HepG2 (cell line): ENCODE measurements at regions not wholly inside any gene's neighbourhood (a gene's known extent, or its start where the extent isn't known, plus 50 kb on each side); places are given as distances from the start of the nearest gene placed in this dataset.
"Not testable (repeated sequence)": the region's sequence is repeated elsewhere in the genome, so short reads cannot be mapped to it uniquely, and the experiment has no call there.

Source experiments
- ATAC-seq: fragments of 200-7000 bp; cut with Tn5 transposase; 3 replicates; pipeline ENCODE4 v1.9.1; 2020; ENCODE audit warnings: mild to moderate bottlenecking, moderate library complexity
- BruUV-seq: library from RNA; stranded (reverse); fragments of 400-500 nt; replicated peaks from 2 replicates; lab custom pipeline; 2021; lab: Mats Ljungman, UMichigan
- CTCF ChIA-PET: fragments of 300-600 bp; formaldehyde crosslinking; extraction: SDS; loops from one replicate; lab custom pipeline; 2021; ENCODE audit warnings: low total read pairs, inconsistent platforms, low intra/inter-chr PET ratio; lab: Yijun Ruan, JAX
- POLR2A ChIA-PET: fragments of 350-600 bp; sonication (Branson Sonifier 250); formaldehyde crosslinking; loops from one replicate; lab custom pipeline; 2020; ENCODE audit warnings: antibody characterized with exemption, inconsistent platforms; lab: Yijun Ruan, JAX
- DNase-seq: peaks from one replicate; pipeline ENCODE4 v3.0.0-alpha.2; 2015; ENCODE audit warnings: low spot score
- FAIRE-seq: peaks from 3 replicates; lab custom pipeline; 2011; peaks lifted over from hg19 to GRCh38; lab: Jason Lieb, UNC
- H2AFZ ChIP-seq: one replicate; pipeline ENCODE4 v1.6.1; 2011; ENCODE audit warnings: low read length, inconsistent platforms
- H3K27ac ChIP-seq: fragments of 300-600 bp; 3 replicates; pipeline ENCODE4 v1.8.0; 2011; ENCODE audit warnings: mixed run types, mild to moderate bottlenecking, mixed read lengths, low read length, inconsistent platforms; ENCODE audit not compliant: insufficient read depth; ENCODE audit errors: extremely low read length
- H3K27me3 ChIP-seq, 2 experiments: fragments of 200-600 bp in 1 of 2; 2 replicates in 1 of 2; 3 replicates in 1 of 2; pipeline versions ENCODE4 v1.6.0 to v1.8.0; 2011; ENCODE audit warnings: low read length in 2 of 2, mild to moderate bottlenecking in 2 of 2, moderate library complexity in 2 of 2, inconsistent platforms in 1 of 2; ENCODE audit not compliant: insufficient read depth in 2 of 2, control insufficient read depth in 1 of 2
- H3K36me3 ChIP-seq, 2 experiments: fragments of 200-600 bp in 1 of 2; replicated peaks in 1 of 2; 2 replicates in 1 of 2; 3 replicates in 1 of 2; pipeline versions ENCODE4 v1.5.1 to v1.8.0; 2011; ENCODE audit warnings: low read length in 2 of 2, inconsistent platforms in 1 of 2; ENCODE audit not compliant: insufficient read depth in 2 of 2, control insufficient read depth in 1 of 2
- H3K4me1 ChIP-seq: 2 replicates; pipeline ENCODE4 v1.5.1; 2012; ENCODE audit warnings: low read length, inconsistent platforms; ENCODE audit not compliant: insufficient read depth
- H3K4me2 ChIP-seq: 2 replicates; pipeline ENCODE4 v1.6.0; 2011; ENCODE audit warnings: low read depth, low read length, inconsistent platforms
- H3K4me3 ChIP-seq, 3 experiments: fragments of 200-600 bp in 1 of 3; sonication (generic), shearing (Covaris generic) in 1 of 3; replicated peaks in 1 of 3; 2 replicates each; pipeline ENCODE4 v1.5.1; 2011 to 2016; ENCODE audit warnings: low read length in 3 of 3, inconsistent platforms in 2 of 3, low read depth in 2 of 3, mild to moderate bottlenecking in 2 of 3, control low read depth in 1 of 3, mixed read lengths in 1 of 3; ENCODE audit not compliant: insufficient read depth in 1 of 3
- H3K79me2 ChIP-seq: one replicate; pipeline ENCODE4 v1.6.1; 2011; ENCODE audit warnings: low read length, inconsistent platforms; ENCODE audit not compliant: insufficient read depth
- H3K9ac ChIP-seq: 2 replicates; pipeline ENCODE4 v1.6.0; 2011; ENCODE audit warnings: mild to moderate bottlenecking, low read depth, low read length, inconsistent platforms; ENCODE audit not compliant: insufficient read depth
- H3K9me3 ChIP-seq: 2 replicates; pipeline ENCODE4 v1.5.1; 2012; ENCODE audit warnings: mild to moderate bottlenecking, low read length
- H4K20me1 ChIP-seq: 2 replicates; pipeline ENCODE4 v1.6.0; 2011; ENCODE audit warnings: inconsistent platforms, mild to moderate bottlenecking, low read length, moderate library complexity; ENCODE audit not compliant: insufficient read depth
- WGBS: methylation state at CpG from one replicate; pipeline ENCODE4 v1.1.6; 2017; ENCODE audit warnings: low lambda C conversion rate; 5-methylcytosine and 5-hydroxymethylcytosine counted together
- in situ Hi-C: cut with HindIII; loops from 2 replicates; pipeline ENCODE4 v1.10.0; 2017; ENCODE audit warnings: low pct_unique_long_range_greater_than_20kb; ENCODE audit not compliant: extremely low pct_ligation_motif_present
- intact Hi-C: fragments of 100-400 bp; cut with micrococcal nuclease; formaldehyde crosslinking; loops from one replicate; pipeline ENCODE4 v1.10.0; 2022; ENCODE audit not compliant: unreplicated experiment

DNA sequence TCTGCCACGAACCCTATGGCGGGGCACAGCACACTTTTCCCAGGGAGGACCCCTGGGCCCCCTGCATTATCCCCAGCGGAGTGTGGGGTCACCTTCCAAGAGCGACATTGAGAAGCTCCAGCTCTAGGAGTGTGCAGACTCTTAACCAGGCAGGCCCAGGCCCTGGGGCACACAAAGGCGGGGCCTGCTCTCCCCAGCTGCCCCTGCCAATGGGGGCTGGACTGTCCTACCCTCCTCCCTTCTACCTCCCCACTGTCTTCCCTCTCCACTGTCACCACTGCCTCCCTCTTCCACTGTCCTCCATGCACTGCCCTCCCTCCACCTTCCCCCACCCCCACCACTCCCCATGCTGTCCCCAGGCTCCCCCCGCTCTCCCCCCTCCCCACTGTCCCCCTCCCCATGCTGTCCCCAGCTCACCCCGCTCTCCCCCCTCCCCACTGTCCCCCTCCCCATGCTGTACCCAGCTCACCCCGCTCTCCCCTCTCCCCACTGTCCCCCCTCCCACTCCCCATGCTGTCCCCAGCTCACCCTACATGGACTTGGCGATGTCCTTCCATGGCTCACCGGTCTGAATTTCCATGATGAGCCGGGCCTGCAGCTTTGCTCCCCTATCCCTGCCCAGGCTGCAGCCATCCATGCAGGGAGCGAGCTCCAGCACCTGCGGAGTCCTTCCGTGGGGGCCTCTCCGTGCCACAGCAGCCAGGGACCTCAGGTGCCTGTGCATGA, 5483.6 kb upstream of the TPTE start:
- in situ Hi-C loops, FAIRE-seq: not testable (repeated sequence)

DNA sequence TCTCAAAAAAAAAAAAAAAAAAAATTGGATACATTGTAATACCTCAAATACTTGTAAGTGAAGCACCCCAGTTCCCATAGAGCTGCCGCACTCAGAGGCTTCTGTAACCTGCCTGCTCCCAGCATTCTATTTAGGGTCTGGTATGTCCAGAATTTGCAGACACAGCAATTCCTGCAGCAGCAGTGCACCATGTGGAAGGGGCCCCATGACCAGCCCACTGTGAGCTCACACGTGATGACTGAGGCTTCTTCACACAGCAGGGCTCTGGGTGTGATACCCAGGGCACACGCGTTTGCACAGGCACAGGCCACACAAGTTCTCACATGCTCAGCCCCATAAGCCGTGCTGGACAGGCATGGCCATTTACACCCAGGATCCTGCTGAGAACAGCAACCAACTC, 5481.5 kb upstream of the TPTE start:
- no CpG with 5 or more reads among the region's 5 CpGs for WGBS
- CTCF ChIA-PET, H3K4me1 ChIP-seq, FAIRE-seq, ATAC-seq, H3K4me3 ChIP-seq, intact Hi-C loops, in situ Hi-C loops, POLR2A ChIA-PET, H2AFZ ChIP-seq, H3K9me3 ChIP-seq, H3K27me3 ChIP-seq, DNase-seq, BruUV-seq, H3K4me2 ChIP-seq, H3K79me2 ChIP-seq, H4K20me1 ChIP-seq, H3K36me3 ChIP-seq, H3K9ac ChIP-seq, H3K27ac ChIP-seq: not testable (repeated sequence)

More for the DNA sequence above, 5483.6 kb upstream of the TPTE start:
- H3K27ac ChIP-seq, H3K4me2 ChIP-seq, H3K4me3 ChIP-seq, BruUV-seq, H3K4me1 ChIP-seq, H2AFZ ChIP-seq, DNase-seq, POLR2A ChIA-PET, H3K9me3 ChIP-seq, H4K20me1 ChIP-seq, H3K79me2 ChIP-seq, ATAC-seq, CTCF ChIA-PET, intact Hi-C loops, H3K9ac ChIP-seq, H3K36me3 ChIP-seq, H3K27me3 ChIP-seq: not testable (repeated sequence)
- WGBS = 98% methylated on average over 3 of the region's 15 CpGs

DNA sequence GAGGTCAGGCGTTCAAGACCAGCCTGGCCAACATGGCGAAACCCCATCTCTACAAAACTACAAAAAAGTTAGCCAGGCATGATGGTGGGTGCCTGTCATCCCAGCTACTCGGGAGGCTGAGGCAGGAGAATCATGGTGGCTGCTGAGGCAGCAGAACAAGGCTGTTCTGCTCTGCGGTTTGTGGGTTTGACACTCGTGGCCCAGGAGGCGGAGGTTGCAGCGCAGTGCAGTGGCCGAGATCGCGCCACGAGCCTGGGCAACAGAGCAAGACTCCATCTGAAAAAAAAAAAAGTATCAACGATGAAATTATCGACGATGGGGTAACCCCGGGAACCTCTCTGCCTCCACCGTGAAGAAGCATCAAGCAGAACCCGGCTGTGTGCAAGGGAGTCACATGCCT, 5478.8 kb upstream of the TPTE start:
- FAIRE-seq, H2AFZ ChIP-seq, H3K4me3 ChIP-seq, in situ Hi-C loops, H3K27me3 ChIP-seq, H3K27ac ChIP-seq, POLR2A ChIA-PET, H3K9me3 ChIP-seq, intact Hi-C loops, CTCF ChIA-PET, H3K4me1 ChIP-seq, DNase-seq, H4K20me1 ChIP-seq, H3K79me2 ChIP-seq, H3K36me3 ChIP-seq, ATAC-seq, BruUV-seq, H3K4me2 ChIP-seq, H3K9ac ChIP-seq: not testable (repeated sequence)
- WGBS = no CpG with 5 or more reads among the region's 17 CpGs

DNA sequence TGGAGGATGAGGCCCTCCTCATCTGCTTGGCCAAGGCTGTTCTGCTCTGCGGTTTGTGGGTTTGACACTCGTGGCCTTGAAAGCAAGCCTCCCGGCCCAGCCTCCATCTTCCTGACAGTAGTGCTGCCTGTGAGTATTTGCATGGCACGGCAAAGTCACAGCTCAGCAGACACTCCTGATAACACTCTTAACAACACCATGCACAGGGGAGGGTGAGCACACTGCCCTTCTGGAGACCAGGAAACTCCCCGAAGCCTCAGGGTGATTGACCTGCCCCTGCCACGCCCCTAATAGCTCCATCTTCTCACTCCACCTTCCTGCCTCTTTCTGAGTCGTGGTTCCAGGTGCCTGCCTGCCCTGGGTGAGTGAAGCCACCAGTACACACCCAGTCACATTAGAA, 5476.6 kb upstream of the TPTE start:
- H3K79me2 ChIP-seq, FAIRE-seq, CTCF ChIA-PET, H3K4me1 ChIP-seq, H3K27ac ChIP-seq, H3K4me2 ChIP-seq, POLR2A ChIA-PET, H4K20me1 ChIP-seq, H3K9ac ChIP-seq, H3K27me3 ChIP-seq, DNase-seq, H3K4me3 ChIP-seq, H2AFZ ChIP-seq, H3K36me3 ChIP-seq, in situ Hi-C loops, ATAC-seq, intact Hi-C loops, H3K9me3 ChIP-seq, BruUV-seq: not testable (repeated sequence)
- WGBS = no CpG with 5 or more reads among the region's 7 CpGs
